CD8-positive, alpha-beta memory T cell (primary cell): ENCODE measurements at regions not wholly inside any gene's neighbourhood (a gene's known extent, or its start where the extent isn't known, plus 50 kb on each side); places are given as distances from the start of the nearest gene placed in this dataset.

Experiments used
- CTCF ChIA-PET: fragments of 350-600 bp; sonication (Branson Sonifier 250); formaldehyde crosslinking; loops from one replicate; lab custom pipeline; 2021; ENCODE audit warnings: antibody characterized with exemption; lab: Charles Lee
- POLR2A ChIA-PET: fragments of 350-600 bp; sonication (Branson Sonifier 250); formaldehyde crosslinking; loops from one replicate; lab custom pipeline; 2021; ENCODE audit warnings: antibody characterized with exemption; lab: Charles Lee
- DNase-seq, 5 donors: peaks; one replicate each; pipeline versions ENCODE4 v3.0.0 to v3.0.0-alpha.2; 2020 to 2022; ENCODE audit warnings: mixed read lengths in 1 of 5
- H3K27ac ChIP-seq: one replicate; pipeline ENCODE4 v1.7.0; 2013; ENCODE audit warnings: low read depth, mild to moderate bottlenecking, low read length, moderate library complexity
- H3K27me3 ChIP-seq: 2 replicates; pipeline ENCODE4 v1.7.0; 2013; ENCODE audit warnings: low read length, mild to moderate bottlenecking; ENCODE audit not compliant: insufficient read depth, poor library complexity, severe bottlenecking
- H3K36me3 ChIP-seq: 2 replicates; pipeline ENCODE4 v1.7.0; 2013; ENCODE audit warnings: mild to moderate bottlenecking, low read length, moderate library complexity; ENCODE audit not compliant: insufficient read depth
- H3K4me1 ChIP-seq: 2 replicates; pipeline ENCODE4 v1.7.0; 2013; ENCODE audit warnings: mild to moderate bottlenecking, low read length, moderate library complexity; ENCODE audit not compliant: insufficient read depth
- H3K4me3 ChIP-seq: 2 replicates; pipeline ENCODE4 v1.7.0; 2013; ENCODE audit warnings: mild to moderate bottlenecking, low read length
- H3K9me3 ChIP-seq: 2 replicates; pipeline ENCODE4 v1.7.0; 2013; ENCODE audit warnings: mild to moderate bottlenecking, low read length
- H3K27ac Mint-ChIP-seq, 8 donors: one replicate each; pipeline ENCODE4 v1.8.0; 2020 to 2021; ENCODE audit warnings: mixed read lengths in 8 of 8, mild to moderate bottlenecking in 6 of 8, inconsistent platforms in 3 of 8, moderate library complexity in 3 of 8
- H3K27me3 Mint-ChIP-seq, 2 donors: one replicate each; pipeline ENCODE4 v1.8.0; 2020 to 2021; ENCODE audit warnings: mixed read lengths in 2 of 2, mild to moderate bottlenecking in 1 of 2, moderate library complexity in 1 of 2
- H3K36me3 Mint-ChIP-seq, 3 donors: one replicate each; pipeline ENCODE4 v1.8.0; 2020 to 2021; ENCODE audit warnings: mixed read lengths in 3 of 3, inconsistent platforms in 1 of 3, mild to moderate bottlenecking in 1 of 3
- H3K4me1 Mint-ChIP-seq, 3 donors: one replicate each; pipeline ENCODE4 v1.8.0; 2020 to 2021; ENCODE audit warnings: mixed read lengths in 3 of 3, inconsistent platforms in 1 of 3, mild to moderate bottlenecking in 1 of 3
- H3K4me3 Mint-ChIP-seq, 7 donors: one replicate each; pipeline ENCODE4 v1.8.0; 2020 to 2021; ENCODE audit warnings: mixed read lengths in 7 of 7, mild to moderate bottlenecking in 6 of 7, moderate library complexity in 4 of 7, inconsistent platforms in 2 of 7
- H3K9me3 Mint-ChIP-seq, 5 donors: one replicate each; pipeline ENCODE4 v1.8.0; 2020 to 2022; ENCODE audit warnings: mixed read lengths in 5 of 5, mild to moderate bottlenecking in 3 of 5, moderate library complexity in 2 of 5, inconsistent platforms in 1 of 5

DNA sequence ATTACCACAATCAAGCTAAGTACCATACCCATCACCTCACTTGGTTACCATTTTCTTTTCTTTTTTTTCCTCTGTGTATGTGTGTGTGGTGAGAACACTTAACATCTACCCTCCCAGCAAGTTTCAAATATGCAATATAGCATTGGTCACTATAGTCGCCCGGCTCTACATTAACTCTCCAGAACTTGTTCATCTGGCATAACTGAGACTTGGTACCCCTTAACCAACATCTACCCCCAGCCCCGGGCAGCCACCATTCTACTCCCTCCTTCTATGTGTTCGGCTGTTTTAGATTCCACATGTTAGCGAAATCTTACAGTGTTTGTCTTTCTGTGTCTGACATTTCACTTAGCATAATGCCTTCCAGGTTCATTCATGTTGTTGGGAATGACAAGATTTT, 89.0 kb upstream of the TOP1 start:
- Mint-ChIP-seq H3K27ac (peak overlapping the region in 1 of 8 donors; percentile 3), H3K4me3 (no peak overlapping the region), H3K27me3 (no peaks in the 10 kb centered on the region), H3K36me3 (no peaks in the 10 kb centered on the region), H3K4me1 (no peaks in the 10 kb centered on the region), H3K9me3 (no peaks in the 10 kb centered on the region)
- no peak for DNase-seq
- no peaks in the 10 kb centered on the region for H3K9me3 ChIP-seq
- no peak overlapping the region for H3K27ac ChIP-seq
- no peak overlapping the region for H3K4me3 ChIP-seq
- H3K36me3 ChIP-seq: no peaks in the 10 kb centered on the region
- H3K4me1 ChIP-seq: no peaks in the 10 kb centered on the region
- ChIA-PET CTCF (no interaction called here), POLR2A (no interaction called here)
- H3K27me3 ChIP-seq: no peaks in the 10 kb centered on the region

DNA sequence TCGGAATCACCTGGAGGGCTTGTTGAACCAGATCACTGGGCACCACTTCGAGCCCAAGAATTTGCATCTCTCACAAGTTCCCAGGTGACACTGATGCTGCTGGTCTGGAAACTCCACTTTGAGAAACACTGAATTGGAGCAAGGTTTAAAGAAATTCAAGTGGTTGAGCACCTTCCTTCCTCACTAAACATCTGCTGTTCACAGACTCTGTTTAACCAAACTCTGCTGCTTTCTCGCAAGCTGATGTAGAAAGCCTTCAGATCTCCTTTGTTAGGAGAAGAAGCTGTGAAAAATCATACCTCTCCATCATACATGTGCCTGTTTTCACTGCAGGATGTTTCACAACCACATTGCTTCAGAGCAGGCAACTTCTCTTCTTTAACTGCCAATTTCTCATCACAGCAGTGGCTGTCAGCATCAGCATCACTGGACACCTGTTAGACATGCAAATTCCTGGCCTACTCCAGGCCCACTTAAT, 87.5 kb upstream of the TOP1 start:
- H3K9me3 ChIP-seq: no peaks in the 10 kb centered on the region
- Mint-ChIP-seq H3K36me3 (no peaks in the 10 kb centered on the region), H3K4me3 (no peak overlapping the region), H3K27ac (no peak overlapping the region), H3K4me1 (no peaks in the 10 kb centered on the region), H3K27me3 (peaks cover 2 to 10% of the 10 kb centered on the region in 2 donors), H3K9me3 (no peaks in the 10 kb centered on the region)
- no peak overlapping the region for H3K27ac ChIP-seq
- H3K4me3 ChIP-seq: no peak overlapping the region
- no peak for DNase-seq
- ChIA-PET POLR2A (no interaction called here), CTCF (no interaction called here)
- no peaks in the 10 kb centered on the region for H3K27me3 ChIP-seq
- no peaks in the 10 kb centered on the region for H3K36me3 ChIP-seq
- H3K4me1 ChIP-seq: no peaks in the 10 kb centered on the region

GRCh38 chr20:40942006-40942405, 86.6 kb upstream of the TOP1 start:
- H3K9me3 ChIP-seq: no peaks in the 10 kb centered on the region
- H3K4me3 ChIP-seq: no peak overlapping the region
- no peak overlapping the region for H3K27ac ChIP-seq
- Mint-ChIP-seq H3K4me1 (no peaks in the 10 kb centered on the region), H3K27ac (no peak overlapping the region), H3K27me3 (peaks cover 4 to 19% of the 10 kb centered on the region in 2 donors), H3K4me3 (no peak overlapping the region), H3K9me3 (no peaks in the 10 kb centered on the region), H3K36me3 (no peaks in the 10 kb centered on the region)
- no peaks in the 10 kb centered on the region for H3K4me1 ChIP-seq
- no peaks in the 10 kb centered on the region for H3K36me3 ChIP-seq
- no peak for DNase-seq
- no peaks in the 10 kb centered on the region for H3K27me3 ChIP-seq
- ChIA-PET CTCF (no interaction called here), POLR2A (no interaction called here)

GRCh38 chr20:40942775-40943174, 85.8 kb upstream of the TOP1 start:
- H3K27ac Mint-ChIP-seq: no peak overlapping the region
- CTCF ChIA-PET: no interaction called here

DNA sequence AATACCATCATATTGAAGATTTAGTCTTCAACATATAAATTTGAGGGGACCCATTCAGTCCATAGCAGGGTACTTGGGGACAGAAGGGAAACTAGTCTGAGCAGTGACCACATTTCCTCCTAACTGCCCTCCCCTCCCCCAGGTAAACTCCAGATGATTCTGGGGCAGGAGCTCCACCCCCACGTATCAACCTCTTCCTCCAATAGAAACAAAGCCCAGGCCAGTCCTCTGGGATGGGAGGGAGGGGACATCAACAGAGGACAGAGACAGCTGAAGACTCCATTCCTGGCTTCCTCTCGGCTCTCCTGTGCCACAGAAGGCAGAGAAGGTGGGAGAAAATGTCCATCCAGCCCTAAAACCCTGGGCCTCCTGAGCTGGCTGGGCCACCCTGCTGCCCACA, 85.0 kb upstream of the TOP1 start:
- no peak for DNase-seq
- ChIA-PET CTCF (no interaction called here), POLR2A (no interaction called here)
- no peak overlapping the region for H3K4me3 ChIP-seq
- no peaks in the 10 kb centered on the region for H3K9me3 ChIP-seq
- no peaks in the 10 kb centered on the region for H3K9me3 Mint-ChIP-seq
- H3K36me3 ChIP-seq: no peaks in the 10 kb centered on the region
- peaks cover 7 to 21% of the 10 kb centered on the region in 2 donors for H3K27me3 Mint-ChIP-seq
- no peak overlapping the region for H3K4me3 Mint-ChIP-seq
- H3K27me3 ChIP-seq: no peaks in the 10 kb centered on the region
- no peaks in the 10 kb centered on the region for H3K4me1 Mint-ChIP-seq
- no peak overlapping the region for H3K27ac ChIP-seq
- peak overlapping the region in 1 of 8 donors; percentile 24 for H3K27ac Mint-ChIP-seq
- no peaks in the 10 kb centered on the region for H3K4me1 ChIP-seq
- no peaks in the 10 kb centered on the region for H3K36me3 Mint-ChIP-seq

More at GRCh38 chr20:40942775-40943174, 85.8 kb upstream of the TOP1 start:
- Mint-ChIP-seq H3K4me3 (no peak overlapping the region), H3K9me3 (no peaks in the 10 kb centered on the region), H3K4me1 (no peaks in the 10 kb centered on the region), H3K36me3 (no peaks in the 10 kb centered on the region), H3K27me3 (peaks cover 7 to 21% of the 10 kb centered on the region in 2 donors)
- no peak for DNase-seq
- H3K27me3 ChIP-seq: no peaks in the 10 kb centered on the region
- POLR2A ChIA-PET: no interaction called here
- no peak overlapping the region for H3K27ac ChIP-seq
- no peaks in the 10 kb centered on the region for H3K4me1 ChIP-seq
- no peaks in the 10 kb centered on the region for H3K36me3 ChIP-seq
- H3K4me3 ChIP-seq: no peak overlapping the region
- H3K9me3 ChIP-seq: no peaks in the 10 kb centered on the region

- H3K36me3 Mint-ChIP-seq: no peaks in the 10 kb centered on the region
- H3K27me3 ChIP-seq: no peaks in the 10 kb centered on the region
- H3K4me1 ChIP-seq: no peaks in the 10 kb centered on the region
- CTCF ChIA-PET: no interaction called here
- no peak for DNase-seq
- no peaks in the 10 kb centered on the region for H3K9me3 ChIP-seq
- H3K4me3 Mint-ChIP-seq: no peak overlapping the region
- peaks cover 7 to 29% of the 10 kb centered on the region in 2 donors for H3K27me3 Mint-ChIP-seq
- POLR2A ChIA-PET: no interaction called here
- no peaks in the 10 kb centered on the region for H3K36me3 ChIP-seq
- no peaks in the 10 kb centered on the region for H3K9me3 Mint-ChIP-seq
- H3K4me3 ChIP-seq: no peak overlapping the region
- no peak overlapping the region for H3K27ac ChIP-seq
- H3K4me1 Mint-ChIP-seq: no peaks in the 10 kb centered on the region
- peak overlapping the region in 2 of 8 donors; percentile 61 to 83 for H3K27ac Mint-ChIP-seq
Observed at GRCh38 chr20:40945189-40945588, 83.4 kb upstream of the TOP1 start.

- no peak overlapping the region for H3K4me3 Mint-ChIP-seq
- Histone ChIP-seq H3K4me3 (no peak overlapping the region), H3K9me3 (no peaks in the 10 kb centered on the region), H3K27ac (no peak overlapping the region), H3K36me3 (no peaks in the 10 kb centered on the region), H3K4me1 (no peaks in the 10 kb centered on the region), H3K27me3 (no peaks in the 10 kb centered on the region)
- H3K4me1 Mint-ChIP-seq: no peaks in the 10 kb centered on the region
- DNase-seq: no peak
- H3K27me3 Mint-ChIP-seq: peaks cover 7 to 29% of the 10 kb centered on the region in 2 donors
- ChIA-PET CTCF (no interaction called here), POLR2A (no interaction called here)
- H3K27ac Mint-ChIP-seq: no peak overlapping the region
- no peaks in the 10 kb centered on the region for H3K9me3 Mint-ChIP-seq
- H3K36me3 Mint-ChIP-seq: no peaks in the 10 kb centered on the region
Observed at GRCh38 chr20:40945754-40946450, 82.7 kb upstream of the TOP1 start.

GRCh38 chr20:40946451-40946850, 82.2 kb upstream of the TOP1 start:
- ChIA-PET CTCF (no interaction called here), POLR2A (no interaction called here)
- H3K27ac ChIP-seq: no peak overlapping the region
- no peaks in the 10 kb centered on the region for H3K27me3 ChIP-seq
- H3K36me3 ChIP-seq: no peaks in the 10 kb centered on the region
- no peaks in the 10 kb centered on the region for H3K4me1 Mint-ChIP-seq
- DNase-seq: no peak
- H3K9me3 Mint-ChIP-seq: no peaks in the 10 kb centered on the region
- no peak overlapping the region for H3K27ac Mint-ChIP-seq
- H3K4me3 Mint-ChIP-seq: no peak overlapping the region
- H3K4me3 ChIP-seq: no peak overlapping the region
- no peaks in the 10 kb centered on the region for H3K36me3 Mint-ChIP-seq
- H3K4me1 ChIP-seq: no peaks in the 10 kb centered on the region
- H3K9me3 ChIP-seq: no peaks in the 10 kb centered on the region
- H3K27me3 Mint-ChIP-seq: peaks cover 7 to 29% of the 10 kb centered on the region in 2 donors
